ENCODE measurements at regions not wholly inside any gene's neighbourhood (a gene's known extent, or its start where the extent isn't known, plus 50 kb on each side); places are given as distances from the start of the nearest gene placed in this dataset.
"Not testable (repeated sequence)": the region's sequence is repeated elsewhere in the genome, so short reads cannot be mapped to it uniquely, and the experiment has no call there.

DNA sequence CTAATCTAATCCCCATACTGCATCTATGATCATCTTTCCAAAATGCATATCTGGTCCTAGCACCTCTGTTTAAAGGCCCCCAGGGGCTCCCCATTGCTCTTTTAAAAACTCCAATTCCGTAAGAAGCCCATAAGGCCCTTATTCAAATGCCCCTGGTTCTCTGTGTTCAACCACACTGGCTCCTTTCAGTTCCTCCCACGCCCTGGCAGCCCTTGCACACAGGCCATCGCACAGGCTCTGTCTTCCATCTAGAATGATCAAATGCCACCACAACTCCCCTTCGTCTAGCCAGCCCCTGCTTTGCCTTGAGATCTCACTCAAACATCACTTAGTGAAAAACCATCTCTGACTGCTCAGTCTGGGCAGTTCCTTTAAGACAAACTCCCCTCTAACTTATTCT, 112.9 kb upstream of the LYZL2 start:
- DNase-seq (no peak), FAIRE-seq (no peak)
- intact Hi-C loops (cut with DNase I) = no loop called here
- no peaks in the 10 kb centered on the region for H3K9me3 ChIP-seq (ENCODE audit: control insufficient read depth in 2 of 3, insufficient read depth in 1 of 3, low read length in 3 of 3)
- no peak overlapping the region for H3K4me3 ChIP-seq (ENCODE audit: low read length in 3 of 3)
- H3K27ac ChIP-seq (ENCODE audit: low read depth in 2 of 2, low read length in 2 of 2) = no peak overlapping the region
- H3K4me1 ChIP-seq (ENCODE audit: control insufficient read depth in 2 of 3, insufficient read depth in 2 of 3, low read depth in 1 of 3, low read length in 3 of 3) = no peaks in the 10 kb centered on the region
- H3K36me3 ChIP-seq (ENCODE audit: control insufficient read depth in 2 of 3, insufficient read depth in 3 of 3, low read length in 3 of 3) = no peaks in the 10 kb centered on the region
- TF ChIP-seq, protein P1, sequence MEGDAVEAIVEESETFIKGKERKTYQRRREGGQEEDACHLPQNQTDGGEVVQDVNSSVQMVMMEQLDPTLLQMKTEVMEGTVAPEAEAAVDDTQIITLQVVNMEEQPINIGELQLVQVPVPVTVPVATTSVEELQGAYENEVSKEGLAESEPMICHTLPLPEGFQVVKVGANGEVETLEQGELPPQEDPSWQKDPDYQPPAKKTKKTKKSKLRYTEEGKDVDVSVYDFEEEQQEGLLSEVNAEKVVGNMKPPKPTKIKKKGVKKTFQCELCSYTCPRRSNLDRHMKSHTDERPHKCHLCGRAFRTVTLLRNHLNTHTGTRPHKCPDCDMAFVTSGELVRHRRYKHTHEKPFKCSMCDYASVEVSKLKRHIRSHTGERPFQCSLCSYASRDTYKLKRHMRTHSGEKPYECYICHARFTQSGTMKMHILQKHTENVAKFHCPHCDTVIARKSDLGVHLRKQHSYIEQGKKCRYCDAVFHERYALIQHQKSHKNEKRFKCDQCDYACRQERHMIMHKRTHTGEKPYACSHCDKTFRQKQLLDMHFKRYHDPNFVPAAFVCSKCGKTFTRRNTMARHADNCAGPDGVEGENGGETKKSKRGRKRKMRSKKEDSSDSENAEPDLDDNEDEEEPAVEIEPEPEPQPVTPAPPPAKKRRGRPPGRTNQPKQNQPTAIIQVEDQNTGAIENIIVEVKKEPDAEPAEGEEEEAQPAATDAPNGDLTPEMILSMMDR (IDR thresholded peaks at IDR 0.05; ENCODE audit: borderline replicate concordance, extremely low read depth, insufficient read depth) = no peak
- H3K27me3 ChIP-seq (ENCODE audit: control insufficient read depth, insufficient read depth, low read length) = no peaks in the 10 kb centered on the region
- no peak overlapping the region for H3K9ac ChIP-seq (ENCODE audit: low read length in 3 of 3)

DNA sequence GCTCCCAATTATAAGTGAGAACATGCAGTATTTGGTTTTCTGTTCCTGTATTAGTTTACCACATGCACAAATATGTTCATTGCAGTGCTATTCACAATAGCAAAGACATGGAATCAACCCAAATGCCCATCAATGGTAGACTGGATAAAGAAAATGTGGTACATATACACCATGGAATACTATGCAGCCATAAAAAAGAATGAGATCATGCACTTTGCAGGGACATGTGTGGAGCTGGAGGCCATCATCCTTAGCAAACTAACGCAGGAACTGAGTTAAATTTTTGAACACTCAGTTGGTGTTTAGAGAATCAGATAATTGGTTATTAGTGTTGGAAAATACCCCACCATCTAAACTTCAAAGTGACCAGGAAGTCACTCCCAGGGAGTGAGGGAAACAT, 111.2 kb upstream of the LYZL2 start:
- intact Hi-C loops (cut with DNase I); DNase-seq; H3K27ac ChIP-seq (ENCODE audit: low read depth in 2 of 2, low read length in 2 of 2); H3K27me3 ChIP-seq (ENCODE audit: control insufficient read depth, insufficient read depth, low read length); H3K36me3 ChIP-seq (ENCODE audit: control insufficient read depth in 2 of 3, insufficient read depth in 3 of 3, low read length in 3 of 3); FAIRE-seq; H3K4me3 ChIP-seq (ENCODE audit: low read length in 3 of 3); H3K9ac ChIP-seq (ENCODE audit: low read length in 3 of 3); H3K4me1 ChIP-seq (ENCODE audit: control insufficient read depth in 2 of 3, insufficient read depth in 2 of 3, low read depth in 1 of 3, low read length in 3 of 3); H3K9me3 ChIP-seq (ENCODE audit: control insufficient read depth in 2 of 3, insufficient read depth in 1 of 3, low read length in 3 of 3): not testable (repeated sequence)

DNA sequence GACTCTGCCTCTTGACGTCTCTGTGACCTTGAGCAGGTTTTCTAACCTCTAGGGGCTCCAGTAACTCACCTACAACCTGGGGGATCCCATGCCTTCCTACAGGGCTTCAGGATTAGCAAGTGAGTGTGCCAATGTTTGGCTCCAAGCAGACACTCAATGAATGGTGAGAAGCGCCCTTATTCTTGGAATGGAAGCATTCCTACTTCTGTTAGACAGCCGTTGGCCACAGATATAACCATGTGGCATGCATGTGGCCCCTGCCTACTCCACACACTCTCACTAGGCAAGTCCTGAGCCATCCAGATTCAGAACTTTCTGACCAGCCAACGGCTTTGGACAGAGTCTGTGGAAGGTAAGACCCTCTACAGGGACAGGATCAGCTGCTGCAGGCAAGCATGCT, 108.9 kb upstream of the LYZL2 start:
- H3K36me3 ChIP-seq (ENCODE audit: control insufficient read depth in 2 of 3, insufficient read depth in 3 of 3, low read length in 3 of 3) = no peaks in the 10 kb centered on the region
- DNase-seq (no peak), FAIRE-seq (no peak)
- no peaks in the 10 kb centered on the region for H3K4me1 ChIP-seq (ENCODE audit: control insufficient read depth in 2 of 3, insufficient read depth in 2 of 3, low read depth in 1 of 3, low read length in 3 of 3)
- no peak overlapping the region for H3K9ac ChIP-seq (ENCODE audit: low read length in 3 of 3)
- no peaks in the 10 kb centered on the region for H3K9me3 ChIP-seq (ENCODE audit: control insufficient read depth in 2 of 3, insufficient read depth in 1 of 3, low read length in 3 of 3)
- TF ChIP-seq, protein P1 (IDR thresholded peaks at IDR 0.05; ENCODE audit: borderline replicate concordance, extremely low read depth, insufficient read depth) = no peak
- H3K4me3 ChIP-seq (ENCODE audit: low read length in 3 of 3) = no peak overlapping the region
- no peaks in the 10 kb centered on the region for H3K27me3 ChIP-seq (ENCODE audit: control insufficient read depth, insufficient read depth, low read length)
- intact Hi-C loops (cut with DNase I) = no loop called here
- H3K27ac ChIP-seq (ENCODE audit: low read depth in 2 of 2, low read length in 2 of 2) = no peak overlapping the region

DNA sequence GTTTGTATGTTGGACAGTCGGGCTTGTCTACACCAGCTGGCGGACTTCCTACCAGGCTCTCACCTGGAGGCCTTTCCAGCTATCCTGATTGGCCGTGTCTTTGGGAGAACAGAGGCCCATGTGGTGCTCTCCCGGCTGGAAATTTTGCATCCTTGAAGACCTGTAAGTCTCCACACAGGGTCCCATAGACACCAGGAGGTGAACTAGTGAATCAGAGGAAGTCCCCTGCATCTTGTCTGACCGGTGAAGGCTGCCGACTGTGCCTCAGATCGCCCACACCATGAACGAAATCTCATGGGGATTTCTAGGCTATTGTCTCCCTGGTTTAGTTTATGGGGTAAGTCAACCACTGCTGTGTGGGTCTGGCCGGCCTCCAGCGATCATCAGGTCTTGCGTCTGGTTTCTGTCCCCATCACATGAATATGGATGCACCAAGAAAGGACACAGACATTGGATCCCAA, 108.4 kb upstream of the LYZL2 start:
- TF ChIP-seq, protein P1 (IDR thresholded peaks at IDR 0.05; ENCODE audit: borderline replicate concordance, extremely low read depth, insufficient read depth) = no peak
- Histone ChIP-seq H3K9ac (ENCODE audit: low read length in 3 of 3) (no peak overlapping the region), H3K27ac (ENCODE audit: low read depth in 2 of 2, low read length in 2 of 2) (no peak overlapping the region), H3K4me3 (ENCODE audit: low read length in 3 of 3) (no peak overlapping the region), H3K27me3 (ENCODE audit: control insufficient read depth, insufficient read depth, low read length) (no peaks in the 10 kb centered on the region), H3K4me1 (ENCODE audit: control insufficient read depth in 2 of 3, insufficient read depth in 2 of 3, low read depth in 1 of 3, low read length in 3 of 3) (no peaks in the 10 kb centered on the region), H3K36me3 (ENCODE audit: control insufficient read depth in 2 of 3, insufficient read depth in 3 of 3, low read length in 3 of 3) (no peaks in the 10 kb centered on the region), H3K9me3 (ENCODE audit: control insufficient read depth in 2 of 3, insufficient read depth in 1 of 3, low read length in 3 of 3) (no peaks in the 10 kb centered on the region)
- FAIRE-seq (no peak), DNase-seq (no peak)
- intact Hi-C loops (cut with DNase I) = no loop called here

Data from kidney (tissue), 13 donors.